SU-DHL-6 (cell line): ENCODE measurements at regions not wholly inside any gene's neighbourhood (a gene's known extent, or its start where the extent isn't known, plus 50 kb on each side); places are given as distances from the start of the nearest gene placed in this dataset.

Experiments used
- H2AFZ ChIP-seq: fragments of 200-600 bp; sonication (generic); 2 replicates; pipeline ENCODE4 v1.6.1; 2014; ENCODE audit warnings: low read depth, mild to moderate bottlenecking, moderate library complexity, mixed read lengths, antibody characterized with exemption, low read length; ENCODE audit not compliant: severe bottlenecking
- H3F3A ChIP-seq: fragments of 200-600 bp; shearing (Covaris generic); 2 replicates; pipeline ENCODE4 v1.6.0; 2016; ENCODE audit warnings: antibody characterized with exemption, mild to moderate bottlenecking; ENCODE audit not compliant: insufficient read depth
- H3K27ac ChIP-seq: fragments of 200-600 bp; sonication (generic); 2 replicates; pipeline ENCODE4 v1.5.1; 2016; ENCODE audit warnings: low read depth, mild to moderate bottlenecking, low read length, moderate library complexity, mixed read lengths
- H3K27me3 ChIP-seq: fragments of 200-600 bp; sonication (generic), shearing (Covaris generic); 2 replicates; pipeline ENCODE4 v1.6.0; 2014; ENCODE audit warnings: mild to moderate bottlenecking, low read length
- H3K36me3 ChIP-seq: fragments of 200-600 bp; sonication (generic); 2 replicates; pipeline ENCODE4 v1.6.1; 2014; ENCODE audit warnings: mild to moderate bottlenecking, low read length, mixed read lengths
- H3K4me2 ChIP-seq: fragments of 300-600, 200-600 bp; shearing (Covaris generic), sonication (generic); 2 replicates; pipeline ENCODE4 v1.6.0; 2014; ENCODE audit warnings: low read length, low read depth, mild to moderate bottlenecking; ENCODE audit not compliant: poor library complexity, severe bottlenecking
- H3K4me3 ChIP-seq: fragments of 200-600 bp; sonication (generic); 2 replicates; pipeline ENCODE4 v1.5.1; 2014; ENCODE audit warnings: antibody characterized with exemption, low read length, mild to moderate bottlenecking, mixed read lengths; ENCODE audit not compliant: insufficient read depth, poor library complexity, severe bottlenecking
- H3K79me2 ChIP-seq: fragments of 200-600 bp; sonication (generic); 2 replicates; pipeline ENCODE4 v1.6.1; 2014; ENCODE audit warnings: mild to moderate bottlenecking, low read length, moderate library complexity; ENCODE audit not compliant: insufficient read depth
- H3K9ac ChIP-seq: fragments of 200-600 bp; sonication (generic); 2 replicates; pipeline ENCODE4 v1.7.0; 2014; ENCODE audit warnings: mild to moderate bottlenecking, low read length
- H3K9me2 ChIP-seq: fragments of 200-600 bp; sonication (generic); replicated peaks from 2 replicates; pipeline ENCODE4 v1.6.1; 2014; ENCODE audit warnings: low read length; ENCODE audit not compliant: insufficient read depth
- H3K9me3 ChIP-seq: fragments of 200-600 bp; sonication (generic); 2 replicates; pipeline ENCODE4 v1.6.1; 2014; ENCODE audit warnings: low read length, mixed read lengths; ENCODE audit not compliant: insufficient read depth
- H4K20me1 ChIP-seq: fragments of 200-600 bp; sonication (generic); 2 replicates; pipeline ENCODE4 v1.6.1; 2014; ENCODE audit warnings: low read depth, mild to moderate bottlenecking, antibody characterized with exemption, low read length, moderate library complexity, mixed read lengths
- EZH2phosphoT487 ChIP-seq: fragments of 200-600 bp; sonication (generic), shearing (Covaris generic); conservative IDR thresholded peaks from 2 replicates; pipeline ENCODE4 v1.6.1; 2018; ENCODE audit warnings: mild to moderate bottlenecking, antibody characterized with exemption, low read length, moderate library complexity, mixed read lengths
- TF ChIP-seq, protein P1 (sequence below): fragments of 200-600 bp; sonication (generic); IDR thresholded peaks from one replicate; pipeline ENCODE4 v1.5.1; 2017; ENCODE audit warnings: antibody characterized with exemption, mild to moderate bottlenecking, low read length, moderate library complexity; ENCODE audit not compliant: insufficient read depth, poor library complexity, severe bottlenecking

DNA sequence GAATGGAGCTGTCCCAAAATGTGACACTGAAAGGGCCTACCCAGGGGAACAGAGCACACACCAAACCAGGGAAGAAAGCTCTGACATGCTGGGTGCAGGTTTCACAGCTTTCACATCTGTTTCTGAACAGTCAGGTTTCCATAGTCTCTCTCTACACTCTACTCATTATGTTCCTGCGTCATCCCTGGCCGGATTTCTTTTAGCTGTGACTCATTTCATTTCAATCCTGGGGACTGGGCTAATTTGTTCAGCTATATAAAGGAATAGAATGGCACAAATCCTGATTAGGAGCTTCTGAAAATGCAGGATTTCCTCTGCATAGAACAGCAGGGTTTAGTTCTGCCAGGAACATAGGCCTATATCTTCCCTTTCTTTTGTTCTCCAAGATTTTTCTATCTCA, 649.8 kb downstream of the RPS29 start:
- TF ChIP-seq, protein P1, sequence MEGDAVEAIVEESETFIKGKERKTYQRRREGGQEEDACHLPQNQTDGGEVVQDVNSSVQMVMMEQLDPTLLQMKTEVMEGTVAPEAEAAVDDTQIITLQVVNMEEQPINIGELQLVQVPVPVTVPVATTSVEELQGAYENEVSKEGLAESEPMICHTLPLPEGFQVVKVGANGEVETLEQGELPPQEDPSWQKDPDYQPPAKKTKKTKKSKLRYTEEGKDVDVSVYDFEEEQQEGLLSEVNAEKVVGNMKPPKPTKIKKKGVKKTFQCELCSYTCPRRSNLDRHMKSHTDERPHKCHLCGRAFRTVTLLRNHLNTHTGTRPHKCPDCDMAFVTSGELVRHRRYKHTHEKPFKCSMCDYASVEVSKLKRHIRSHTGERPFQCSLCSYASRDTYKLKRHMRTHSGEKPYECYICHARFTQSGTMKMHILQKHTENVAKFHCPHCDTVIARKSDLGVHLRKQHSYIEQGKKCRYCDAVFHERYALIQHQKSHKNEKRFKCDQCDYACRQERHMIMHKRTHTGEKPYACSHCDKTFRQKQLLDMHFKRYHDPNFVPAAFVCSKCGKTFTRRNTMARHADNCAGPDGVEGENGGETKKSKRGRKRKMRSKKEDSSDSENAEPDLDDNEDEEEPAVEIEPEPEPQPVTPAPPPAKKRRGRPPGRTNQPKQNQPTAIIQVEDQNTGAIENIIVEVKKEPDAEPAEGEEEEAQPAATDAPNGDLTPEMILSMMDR = no peak
- TF ChIP-seq EZH2phosphoT487 = no peak
- Histone ChIP-seq H4K20me1 (no peaks in the 10 kb centered on the region), H3K4me2 (no peak overlapping the region), H2AFZ (no peak overlapping the region), H3K9ac (no peak overlapping the region), H3K27ac (no peak overlapping the region), H3K9me3 (no peaks in the 10 kb centered on the region), H3F3A (no peaks in the 10 kb centered on the region), H3K9me2 (no peaks in the 10 kb centered on the region), H3K4me3 (no peak overlapping the region), H3K36me3 (no peaks in the 10 kb centered on the region), H3K79me2 (no peaks in the 10 kb centered on the region), H3K27me3 (no peaks in the 10 kb centered on the region)

DNA sequence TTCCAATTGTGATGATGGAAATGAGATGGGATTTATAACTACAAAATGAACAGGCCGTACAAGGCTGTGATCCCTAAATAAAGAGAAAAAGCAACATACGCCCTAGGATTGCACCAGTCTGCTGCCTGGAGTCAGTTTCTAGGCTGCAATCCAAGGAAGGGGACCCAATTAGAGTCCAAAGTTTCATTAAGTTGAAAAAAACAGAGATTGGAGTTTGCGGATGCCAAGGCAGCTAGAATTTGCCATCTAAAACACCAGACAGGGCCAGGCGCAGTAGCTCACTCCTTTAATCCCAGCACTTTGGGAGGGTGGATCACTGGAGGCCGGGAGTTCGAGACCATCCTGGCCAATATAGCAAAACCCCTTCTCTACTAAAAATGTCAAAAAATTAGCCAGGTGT, 661.0 kb downstream of the RPS29 start:
- no peaks in the 10 kb centered on the region for H3K9me2 ChIP-seq
- no peak overlapping the region for H3K9ac ChIP-seq

DNA sequence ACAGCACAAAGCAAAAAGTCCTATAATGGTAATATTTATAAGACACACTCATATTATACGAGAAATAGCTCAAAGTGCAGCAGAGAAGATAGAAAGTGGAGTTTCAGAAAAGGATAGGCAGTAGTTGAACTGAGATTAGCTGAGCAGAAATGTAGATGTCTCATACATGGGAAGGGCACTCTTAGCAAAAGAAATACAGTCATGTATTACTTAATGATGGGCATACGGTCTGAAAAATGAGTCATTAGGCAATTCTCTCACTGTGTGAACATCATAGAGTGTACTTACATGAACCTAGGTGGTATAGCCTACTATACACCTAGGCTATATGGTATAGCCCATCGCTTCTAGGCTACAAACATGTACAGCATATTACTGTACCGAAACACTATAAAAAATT, 671.3 kb downstream of the RPS29 start:
- Histone ChIP-seq H3K9me2 (no peaks in the 10 kb centered on the region), H3K27me3 (no peaks in the 10 kb centered on the region), H3K36me3 (no peaks in the 10 kb centered on the region), H4K20me1 (no peaks in the 10 kb centered on the region), H3K27ac (no peak overlapping the region), H3K9me3 (no peaks in the 10 kb centered on the region), H3F3A (no peaks in the 10 kb centered on the region), H3K4me2 (no peak overlapping the region), H3K4me3 (no peak overlapping the region), H2AFZ (no peak overlapping the region), H3K9ac (no peak overlapping the region), H3K79me2 (no peaks in the 10 kb centered on the region)
- TF ChIP-seq EZH2phosphoT487 = no peak
- TF ChIP-seq, protein P1 = no peak

More for the DNA sequence above, 661.0 kb downstream of the RPS29 start:
- Histone ChIP-seq H3K27me3 (no peaks in the 10 kb centered on the region), H3K36me3 (no peaks in the 10 kb centered on the region), H3K4me3 (no peak overlapping the region), H3K27ac (no peak overlapping the region), H2AFZ (no peak overlapping the region), H3K79me2 (no peaks in the 10 kb centered on the region), H3K4me2 (no peak overlapping the region), H3F3A (no peaks in the 10 kb centered on the region), H3K9me3 (no peaks in the 10 kb centered on the region), H4K20me1 (no peaks in the 10 kb centered on the region)
- no peak for TF ChIP-seq EZH2phosphoT487
- TF ChIP-seq, protein P1 = no peak
